SK-N-MC (cell line): ENCODE measurements at regions not wholly inside any gene's neighbourhood (a gene's known extent, or its start where the extent isn't known, plus 50 kb on each side); places are given as distances from the start of the nearest gene placed in this dataset.

Experiments used
- DNase-seq: peaks from one replicate; pipeline ENCODE4 v3.0.0-alpha.2; 2011; ENCODE audit warnings: low read depth, low spot score
- H3K27ac ChIP-seq: fragments of 200-600 bp; sonication (generic); 2 replicates; pipeline ENCODE4 v1.5.1; 2016; ENCODE audit warnings: mixed run types
- H3K36me3 ChIP-seq: fragments of 200-600 bp; sonication (generic); 2 replicates; pipeline ENCODE4 v1.6.1; 2017; ENCODE audit warnings: antibody characterized with exemption, low read length, mixed read lengths; ENCODE audit not compliant: insufficient read depth
- H3K4me3 ChIP-seq: fragments of 200-600 bp; sonication (generic); 2 replicates; pipeline ENCODE4 v1.5.1; 2016
- H3K9ac ChIP-seq: fragments of 200-600 bp; sonication (generic); 2 replicates; pipeline ENCODE4 v1.8.0; 2017; ENCODE audit warnings: mixed run types, mixed read lengths; ENCODE audit not compliant: insufficient read length
- H3K9me3 ChIP-seq: fragments of 200-600 bp; sonication (generic); 2 replicates; pipeline ENCODE4 v1.6.1; 2017; ENCODE audit warnings: low read depth, mild to moderate bottlenecking, antibody characterized with exemption, low read length, moderate library complexity, mixed read lengths
- EZH2 ChIP-seq: fragments of 200-600 bp; sonication (generic); IDR thresholded peaks from one replicate; pipeline ENCODE4 v1.6.1; 2017; ENCODE audit warnings: antibody characterized with exemption
- FOXP2 ChIP-seq: optimal IDR thresholded peaks from 2 replicates; pipeline ENCODE3; 2011; ENCODE audit warnings: mild to moderate bottlenecking, moderate library complexity; ENCODE audit not compliant: insufficient read depth; ENCODE audit errors: extremely low read length, control extremely low read depth
- POLR2AphosphoS5 ChIP-seq: IDR thresholded peaks from 2 replicates; pipeline ENCODE4 v1.6.1; 2012; ENCODE audit warnings: mild to moderate bottlenecking, low read depth, low read length, borderline replicate concordance

GRCh38 chr4:59841698-59842097, 1358.4 kb upstream of the ADGRL3 start:
- Histone ChIP-seq H3K9me3 (no peaks in the 10 kb centered on the region), H3K9ac (no peak overlapping the region), H3K27ac (no peak overlapping the region), H3K4me3 (no peak overlapping the region), H3K36me3 (no peaks in the 10 kb centered on the region)
- TF ChIP-seq EZH2 (no peak), FOXP2 (no peak), POLR2AphosphoS5 (no peak)
- no peak for DNase-seq

DNA sequence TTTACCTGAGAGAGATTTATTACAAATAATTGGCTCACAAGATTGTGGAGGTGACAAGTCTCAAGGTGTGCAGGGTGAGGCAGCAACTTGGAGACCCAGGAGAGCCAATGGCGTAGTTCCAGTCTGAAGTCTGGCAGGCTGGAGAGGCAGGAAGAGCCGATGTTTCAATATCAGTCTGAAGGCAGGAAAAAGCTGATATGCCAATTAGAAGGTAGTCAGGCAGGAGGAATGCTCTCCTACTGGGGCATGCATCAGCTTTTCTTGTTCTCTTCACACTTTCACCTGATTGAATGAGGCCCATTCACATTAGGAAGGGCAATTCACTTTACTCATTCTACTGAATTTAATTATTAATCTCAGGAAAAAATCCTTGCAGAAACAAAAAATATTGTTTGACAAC, 1351.7 kb upstream of the ADGRL3 start:
- no peak for DNase-seq
- no peaks in the 10 kb centered on the region for H3K36me3 ChIP-seq
- no peak overlapping the region for H3K4me3 ChIP-seq
- no peak overlapping the region for H3K27ac ChIP-seq
- no peak for TF ChIP-seq EZH2
- TF ChIP-seq POLR2AphosphoS5, result no peak
- TF ChIP-seq FOXP2, result no peak
- H3K9ac ChIP-seq, result no peak overlapping the region
- no peaks in the 10 kb centered on the region for H3K9me3 ChIP-seq

DNA sequence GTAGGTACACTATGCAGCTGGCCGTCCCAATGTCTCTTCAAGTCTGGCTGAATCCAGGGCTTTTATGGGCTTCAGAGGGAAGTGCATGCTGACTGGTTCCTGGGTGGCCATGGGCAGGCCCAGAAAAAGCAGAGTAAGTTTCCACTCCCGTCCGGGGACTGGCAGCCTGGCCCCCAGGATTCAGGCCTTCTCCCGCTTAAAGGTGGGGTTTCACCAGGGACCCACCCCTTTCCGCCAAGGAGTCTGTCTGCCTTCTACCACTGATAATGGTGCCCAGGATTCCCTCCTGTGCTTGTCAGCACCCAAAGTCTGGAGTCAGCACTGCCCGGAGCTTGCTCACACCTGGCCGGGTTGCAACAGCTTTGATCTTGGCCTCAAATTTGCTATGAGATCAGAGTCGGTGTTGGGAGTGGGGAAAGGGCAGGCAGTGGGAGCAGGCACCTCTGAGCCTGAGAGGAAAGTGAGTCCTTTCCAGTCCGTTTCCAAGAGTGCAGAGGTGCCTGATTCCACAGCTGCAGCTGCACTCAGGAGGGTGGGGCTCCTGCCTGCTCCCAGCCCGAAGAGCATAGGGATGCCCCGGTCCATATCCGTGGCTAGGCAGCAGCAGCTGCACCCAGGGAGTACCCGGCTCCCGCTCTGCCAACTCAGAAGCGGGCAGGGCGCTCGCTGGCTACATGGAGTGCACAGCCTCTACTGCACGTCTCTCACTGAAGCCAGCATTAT, 1344.3 kb upstream of the ADGRL3 start:
- H3K27ac ChIP-seq, result no peak overlapping the region
- no peaks in the 10 kb centered on the region for H3K9me3 ChIP-seq
- no peak for DNase-seq
- no peaks in the 10 kb centered on the region for H3K36me3 ChIP-seq
- no peak overlapping the region for H3K9ac ChIP-seq
- H3K4me3 ChIP-seq, result no peak overlapping the region
- TF ChIP-seq POLR2AphosphoS5, result no peak
- TF ChIP-seq EZH2, result no peak
- TF ChIP-seq FOXP2, result no peak

DNA sequence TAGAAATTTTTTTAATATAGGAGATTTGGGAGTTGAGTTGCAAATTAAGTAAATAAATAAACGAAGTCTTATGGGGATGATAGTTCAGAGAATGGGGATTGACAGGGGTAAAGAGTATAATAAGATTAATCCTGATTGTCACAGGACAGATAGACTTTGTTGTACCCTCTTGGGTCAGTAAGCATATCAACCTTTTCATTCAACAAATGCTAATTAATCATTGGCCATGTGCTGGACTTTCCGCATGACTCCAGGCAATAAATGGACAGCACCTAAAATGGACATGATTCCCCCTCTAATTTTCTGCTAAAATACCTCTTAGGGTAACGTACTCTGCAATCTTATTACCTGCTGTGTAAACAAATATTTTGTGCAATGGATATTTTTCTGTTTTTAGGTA, 1331.1 kb upstream of the ADGRL3 start:
- DNase-seq, result no peak
- no peak for TF ChIP-seq EZH2
- TF ChIP-seq FOXP2, result no peak
- TF ChIP-seq POLR2AphosphoS5, result no peak
- H3K27ac ChIP-seq, result no peak overlapping the region
- no peak overlapping the region for H3K4me3 ChIP-seq
- no peaks in the 10 kb centered on the region for H3K9me3 ChIP-seq
- H3K9ac ChIP-seq, result no peak overlapping the region
- H3K36me3 ChIP-seq, result no peaks in the 10 kb centered on the region

DNA sequence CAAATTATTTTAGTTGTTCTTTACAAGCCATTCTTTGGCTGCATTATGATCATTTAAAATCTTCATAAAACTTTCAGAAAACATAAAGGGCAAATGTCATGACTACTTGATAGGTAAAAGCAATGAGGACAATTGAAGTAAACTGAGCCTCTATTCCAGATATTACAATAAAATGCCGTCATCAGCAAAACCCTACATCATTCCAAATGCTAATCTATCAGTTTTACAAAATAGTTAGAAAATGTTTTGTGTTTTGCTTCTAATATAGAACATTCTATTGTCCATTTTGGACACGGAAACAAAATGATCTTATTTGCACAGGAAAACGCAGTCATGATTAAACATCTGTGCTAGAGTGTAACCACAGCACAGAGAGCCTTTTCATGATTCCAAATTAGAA, 1330.6 kb upstream of the ADGRL3 start:
- Histone ChIP-seq H3K9ac (no peak overlapping the region), H3K36me3 (no peaks in the 10 kb centered on the region), H3K9me3 (no peaks in the 10 kb centered on the region), H3K27ac (no peak overlapping the region), H3K4me3 (no peak overlapping the region)
- no peak for TF ChIP-seq FOXP2
- TF ChIP-seq POLR2AphosphoS5, result no peak
- no peak for TF ChIP-seq EZH2
- DNase-seq, result no peak

DNA sequence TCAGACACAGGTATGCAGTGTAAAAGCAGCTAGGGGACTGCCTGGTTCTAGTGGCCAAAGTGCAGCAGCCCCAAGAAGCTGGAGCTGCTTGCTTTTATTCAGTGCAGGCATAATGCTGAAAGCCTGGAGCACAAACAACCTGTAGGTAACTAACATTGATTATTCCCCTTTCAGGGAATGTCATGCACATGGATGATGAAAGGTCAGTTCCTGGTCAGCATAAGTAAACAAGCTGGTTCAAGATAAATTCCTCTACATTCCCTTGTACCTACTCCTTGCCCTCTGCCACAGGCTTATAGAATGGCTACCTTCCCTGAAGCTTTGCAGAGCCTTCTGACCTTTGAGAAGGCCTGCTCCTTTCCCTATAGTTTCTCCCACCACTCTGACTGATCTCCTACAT, 1318.5 kb upstream of the ADGRL3 start:
- Histone ChIP-seq H3K36me3 (no peaks in the 10 kb centered on the region), H3K9ac (no peak overlapping the region), H3K9me3 (no peaks in the 10 kb centered on the region), H3K27ac (no peak overlapping the region), H3K4me3 (no peak overlapping the region)
- no peak for TF ChIP-seq FOXP2
- TF ChIP-seq EZH2, result no peak
- no peak for TF ChIP-seq POLR2AphosphoS5
- no peak for DNase-seq

DNA sequence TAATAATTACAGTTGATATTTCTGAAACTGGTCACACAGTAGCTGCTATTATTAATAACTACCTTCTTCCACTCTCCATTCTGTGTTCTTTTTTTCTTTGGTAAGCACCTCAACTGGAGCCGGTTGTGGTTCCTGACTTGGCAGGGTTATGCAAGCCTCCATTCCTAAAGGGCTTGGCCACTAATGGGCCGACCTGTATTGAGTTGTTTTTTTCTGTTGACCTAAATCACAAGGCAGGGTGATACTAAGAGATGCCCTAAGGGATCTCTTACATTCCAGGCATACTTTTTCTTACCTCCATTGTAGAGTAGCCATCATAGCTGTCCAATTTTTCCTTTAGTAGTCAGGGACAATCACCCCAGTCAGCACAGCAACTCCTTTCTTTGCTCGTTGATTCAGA, 1295.8 kb upstream of the ADGRL3 start:
- no peaks in the 10 kb centered on the region for H3K36me3 ChIP-seq
- no peaks in the 10 kb centered on the region for H3K9me3 ChIP-seq
- H3K27ac ChIP-seq, result no peak overlapping the region
- H3K4me3 ChIP-seq, result no peak overlapping the region
- no peak for DNase-seq
- TF ChIP-seq FOXP2 (no peak), EZH2 (no peak), POLR2AphosphoS5 (no peak)
- H3K9ac ChIP-seq, result no peak overlapping the region

GRCh38 chr4:59920416-59920815, 1279.7 kb upstream of the ADGRL3 start:
- Histone ChIP-seq H3K36me3 (no peaks in the 10 kb centered on the region), H3K9ac (no peak overlapping the region), H3K4me3 (no peak overlapping the region), H3K27ac (no peak overlapping the region), H3K9me3 (no peaks in the 10 kb centered on the region)
- TF ChIP-seq FOXP2 (no peak), EZH2 (no peak), POLR2AphosphoS5 (no peak)
- DNase-seq, result no peak

GRCh38 chr4:59925290-59925689, 1274.8 kb upstream of the ADGRL3 start:
- H3K27ac ChIP-seq, result no peak overlapping the region
- TF ChIP-seq FOXP2 (no peak), EZH2 (no peak), POLR2AphosphoS5 (no peak)
- H3K36me3 ChIP-seq, result no peaks in the 10 kb centered on the region

GRCh38 chr4:59936566-59936965, 1263.6 kb upstream of the ADGRL3 start:
- Histone ChIP-seq H3K9ac (no peak overlapping the region), H3K9me3 (no peaks in the 10 kb centered on the region), H3K4me3 (no peak overlapping the region), H3K36me3 (no peaks in the 10 kb centered on the region), H3K27ac (no peak overlapping the region)
- no peak for TF ChIP-seq FOXP2
- no peak for TF ChIP-seq EZH2
- TF ChIP-seq POLR2AphosphoS5, result no peak
- no peak for DNase-seq

More at GRCh38 chr4:59925290-59925689, 1274.8 kb upstream of the ADGRL3 start:
- DNase-seq, result no peak
- no peak overlapping the region for H3K4me3 ChIP-seq
- no peaks in the 10 kb centered on the region for H3K9me3 ChIP-seq
- H3K9ac ChIP-seq, result no peak overlapping the region
